ENCODE measurements at regions not wholly inside any gene's neighbourhood (a gene's known extent, or its start where the extent isn't known, plus 50 kb on each side); places are given as distances from the start of the nearest gene placed in this dataset.

- TF ChIP-seq, protein P1, sequence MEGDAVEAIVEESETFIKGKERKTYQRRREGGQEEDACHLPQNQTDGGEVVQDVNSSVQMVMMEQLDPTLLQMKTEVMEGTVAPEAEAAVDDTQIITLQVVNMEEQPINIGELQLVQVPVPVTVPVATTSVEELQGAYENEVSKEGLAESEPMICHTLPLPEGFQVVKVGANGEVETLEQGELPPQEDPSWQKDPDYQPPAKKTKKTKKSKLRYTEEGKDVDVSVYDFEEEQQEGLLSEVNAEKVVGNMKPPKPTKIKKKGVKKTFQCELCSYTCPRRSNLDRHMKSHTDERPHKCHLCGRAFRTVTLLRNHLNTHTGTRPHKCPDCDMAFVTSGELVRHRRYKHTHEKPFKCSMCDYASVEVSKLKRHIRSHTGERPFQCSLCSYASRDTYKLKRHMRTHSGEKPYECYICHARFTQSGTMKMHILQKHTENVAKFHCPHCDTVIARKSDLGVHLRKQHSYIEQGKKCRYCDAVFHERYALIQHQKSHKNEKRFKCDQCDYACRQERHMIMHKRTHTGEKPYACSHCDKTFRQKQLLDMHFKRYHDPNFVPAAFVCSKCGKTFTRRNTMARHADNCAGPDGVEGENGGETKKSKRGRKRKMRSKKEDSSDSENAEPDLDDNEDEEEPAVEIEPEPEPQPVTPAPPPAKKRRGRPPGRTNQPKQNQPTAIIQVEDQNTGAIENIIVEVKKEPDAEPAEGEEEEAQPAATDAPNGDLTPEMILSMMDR (IDR thresholded peaks at IDR 0.05): no peak
- no peak for TF ChIP-seq POLR2A (IDR thresholded peaks at IDR 0.05)
Measured at GRCh38 chr5:61943713-61944112, 362.3 kb upstream of the KIF2A start.

Data from body of pancreas (tissue), 4 donors.